Renal cortex interstitium (tissue), 11 donors: ENCODE measurements at regions not wholly inside any gene's neighbourhood (a gene's known extent, or its start where the extent isn't known, plus 50 kb on each side); places are given as distances from the start of the nearest gene placed in this dataset.
A peak's percentile ranks its signal among the peaks of the same experiment; 100 is the strongest.

ENCODE experiments used
- DNase-seq, 11 donors: peaks; one replicate each; pipeline ENCODE4 v3.0.0-alpha.2; 2013; ENCODE audit warnings: low read depth in 9 of 11, low spot score in 4 of 11; ENCODE audit errors: extremely low read depth in 1 of 11

GRCh38 chr6:2480267-2480966, 235.0 kb upstream of the GMDS start:
- DNase-seq = no peak

- peak in 9 of 11 donors; percentile 26 to 70 (median 36) for DNase-seq
These were observed 232.8 kb upstream of the GMDS start for GRCh38 chr6:2478200-2478599.

- DNase-seq = no peak
These were observed 232.3 kb upstream of the GMDS start for GRCh38 chr6:2477666-2478065.

- DNase-seq = no peak
These were observed 231.8 kb upstream of the GMDS start for GRCh38 chr6:2477250-2477649.

GRCh38 chr6:2476376-2476775, 231.0 kb upstream of the GMDS start:
- DNase-seq = no peak

GRCh38 chr6:2471472-2471871, 226.1 kb upstream of the GMDS start:
- DNase-seq = no peak

GRCh38 chr6:2469428-2469827, 224.0 kb upstream of the GMDS start:
- no peak for DNase-seq

GRCh38 chr6:2468601-2468955, 223.2 kb upstream of the GMDS start:
- no peak for DNase-seq

GRCh38 chr6:2467929-2468600, 222.7 kb upstream of the GMDS start:
- no peak for DNase-seq

GRCh38 chr6:2465336-2465735, 219.9 kb upstream of the GMDS start:
- DNase-seq = no peak

- DNase-seq = no peak
These were observed 219.2 kb upstream of the GMDS start for GRCh38 chr6:2464641-2465040.

- DNase-seq = no peak
These were observed 217.4 kb upstream of the GMDS start for GRCh38 chr6:2462831-2463230.

- DNase-seq = no peak
These were observed 214.9 kb upstream of the GMDS start for GRCh38 chr6:2460216-2460745.

- no peak for DNase-seq
These were observed 208.8 kb upstream of the GMDS start for GRCh38 chr6:2454180-2454579.

- DNase-seq = no peak
These were observed 205.1 kb upstream of the GMDS start for GRCh38 chr6:2450546-2450945.

GRCh38 chr6:2449572-2449940, 204.2 kb upstream of the GMDS start:
- no peak for DNase-seq

GRCh38 chr6:2448826-2449571, 203.6 kb upstream of the GMDS start:
- DNase-seq = peak in 10 of 11 donors; percentile 63 to 90 (median 74)

GRCh38 chr6:2447931-2448330, 202.5 kb upstream of the GMDS start:
- no peak for DNase-seq

- no peak for DNase-seq
These were observed 202.0 kb upstream of the GMDS start for GRCh38 chr6:2447318-2447920.
